ENCODE measurements at regions not wholly inside any gene's neighbourhood (a gene's known extent, or its start where the extent isn't known, plus 50 kb on each side); places are given as distances from the start of the nearest gene placed in this dataset.

GRCh38 chr18:77821892-77822291 is 572.2 kb downstream of the GALR1 start:
- TF ChIP-seq MZF1 (CRISPR knock-in tag; IDR thresholded peaks at IDR 0.05; ENCODE audit: borderline replicate concordance) (no peak), ZNF251 (CRISPR knock-in tag; IDR thresholded peaks at IDR 0.05) (no peak), POLR2AphosphoS5 (IDR thresholded peaks at IDR 0.05; ENCODE audit: low read depth, low read length) (no peak), USF2 (IDR thresholded peaks at IDR 0.05; ENCODE audit: low read depth, low read length) (no peak), USF2 (CRISPR knock-in tag; IDR thresholded peaks at IDR 0.05; ENCODE audit: borderline replicate concordance) (no peak), JARID2 (CRISPR knock-in tag; IDR thresholded peaks at IDR 0.05; ENCODE audit: insufficient replicate concordance) (no peak), MLX (CRISPR knock-in tag; IDR thresholded peaks at IDR 0.05) (no peak)

Measured in HepG2 (cell line).